WTC11 (cell line): ENCODE measurements at regions not wholly inside any gene's neighbourhood (a gene's known extent, or its start where the extent isn't known, plus 50 kb on each side); places are given as distances from the start of the nearest gene placed in this dataset.

ENCODE experiments used
- ATAC-seq: fragments of 200-7000 bp; cut with Tn5 transposase; 2 replicates; pipeline ENCODE4 v1.10.0; 2021; ENCODE audit warnings: mild to moderate bottlenecking, moderate library complexity
- CTCF ChIA-PET: fragments of 300-600 bp; sonication (Branson Sonifier 250); formaldehyde crosslinking; loops from one replicate; lab custom pipeline; 2021; ENCODE audit warnings: antibody characterized with exemption; lab: Charles Lee
- POLR2A ChIA-PET: fragments of 350-600 bp; sonication (Branson Sonifier 250); formaldehyde crosslinking; loops from one replicate; lab custom pipeline; 2021; ENCODE audit warnings: antibody characterized with exemption; lab: Charles Lee
- DNase-seq: peaks from one replicate; pipeline ENCODE4 v3.0.0; 2021; ENCODE audit warnings: low spot score
- H3K27ac Mint-ChIP-seq: 2 replicates; pipeline ENCODE4 v1.8.0; 2021; ENCODE audit warnings: mixed read lengths
- H3K27me3 Mint-ChIP-seq: 2 replicates; pipeline ENCODE4 v1.8.0; 2021; ENCODE audit warnings: low read depth, mild to moderate bottlenecking, moderate library complexity, mixed read lengths
- H3K36me3 Mint-ChIP-seq: 2 replicates; pipeline ENCODE4 v1.8.0; 2021; ENCODE audit warnings: mixed read lengths
- H3K4me1 Mint-ChIP-seq: 2 replicates; pipeline ENCODE4 v1.8.0; 2022; ENCODE audit warnings: mixed read lengths
- H3K4me3 Mint-ChIP-seq: 2 replicates; pipeline ENCODE4 v1.8.0; 2021; ENCODE audit warnings: mild to moderate bottlenecking, moderate library complexity, mixed read lengths
- H3K9me3 Mint-ChIP-seq: 2 replicates; pipeline ENCODE4 v1.8.0; 2021; ENCODE audit warnings: mixed read lengths
- AFF4 ChIP-seq: sonication (generic); formaldehyde crosslinking; IDR thresholded peaks from 2 replicates; pipeline ENCODE4 v1.8.1; 2023; ENCODE audit warnings: mild to moderate bottlenecking, missing genetic modification reagents, borderline replicate concordance
- AR ChIP-seq: fragments of 250-450 bp; sonication (Bioruptor Pico); IDR thresholded peaks from 2 replicates; pipeline ENCODE4 v1.9.0; 2021; ENCODE audit warnings: mild to moderate bottlenecking
- ATF3 ChIP-seq: sonication (generic); formaldehyde crosslinking; conservative IDR thresholded peaks from 2 replicates; pipeline ENCODE4 v1.8.1; 2022; ENCODE audit warnings: mild to moderate bottlenecking, missing genetic modification reagents
- ATF6 ChIP-seq: sonication (generic); formaldehyde crosslinking; IDR thresholded peaks from 2 replicates; pipeline ENCODE4 v1.8.1; 2023; ENCODE audit warnings: mild to moderate bottlenecking, missing genetic modification reagents
- FOXJ3 ChIP-seq: sonication (generic); formaldehyde crosslinking; IDR thresholded peaks from 2 replicates; pipeline ENCODE4 v1.9.0; 2021; ENCODE audit warnings: missing genetic modification reagents, mild to moderate bottlenecking, borderline replicate concordance
- GRHL2 ChIP-seq: fragments of 250-450 bp; sonication (Bioruptor Pico); IDR thresholded peaks from 2 replicates; pipeline ENCODE4 v1.8.0; 2022; ENCODE audit warnings: mild to moderate bottlenecking, moderate library complexity; ENCODE audit not compliant: insufficient replicate concordance, severe bottlenecking
- JAZF1 ChIP-seq: fragments of 250-450 bp; sonication (Bioruptor Pico); IDR thresholded peaks from 2 replicates; pipeline ENCODE4 v1.9.0; 2021; ENCODE audit warnings: moderate library complexity, mild to moderate bottlenecking, inconsistent platforms
- NFATC4 ChIP-seq: fragments of 250-450 bp; sonication (Bioruptor Pico); IDR thresholded peaks from 2 replicates; pipeline ENCODE4 v1.9.0; 2021; ENCODE audit warnings: mild to moderate bottlenecking
- NFE2L1 ChIP-seq: sonication (generic); formaldehyde crosslinking; IDR thresholded peaks from 2 replicates; pipeline ENCODE4 v1.8.1; 2023; ENCODE audit warnings: missing genetic modification reagents
- PREB ChIP-seq: sonication (generic); formaldehyde crosslinking; IDR thresholded peaks from 2 replicates; pipeline ENCODE4 v1.8.1; 2022; ENCODE audit warnings: mild to moderate bottlenecking, missing genetic modification reagents, moderate library complexity, borderline replicate concordance
- SP1 ChIP-seq: sonication (generic); formaldehyde crosslinking; conservative IDR thresholded peaks from 2 replicates; pipeline ENCODE4 v1.8.1; 2022; ENCODE audit warnings: missing genetic modification reagents
- TEAD1 ChIP-seq: sonication (generic); formaldehyde crosslinking; IDR thresholded peaks from 2 replicates; pipeline ENCODE4 v1.8.0; 2022; ENCODE audit warnings: mild to moderate bottlenecking, missing genetic modification reagents
- USF1 ChIP-seq: sonication (generic); formaldehyde crosslinking; IDR thresholded peaks from 2 replicates; pipeline ENCODE4 v1.8.0; 2022; ENCODE audit warnings: mild to moderate bottlenecking, missing genetic modification reagents
- ZNF121 ChIP-seq: sonication (generic); formaldehyde crosslinking; IDR thresholded peaks from 2 replicates; pipeline ENCODE4 v1.8.0; 2023; ENCODE audit warnings: missing genetic modification reagents
- ZNF263 ChIP-seq: sonication (generic); formaldehyde crosslinking; IDR thresholded peaks from 2 replicates; pipeline ENCODE4 v1.8.1; 2022; ENCODE audit warnings: low read depth, mild to moderate bottlenecking, moderate library complexity, missing genetic modification reagents
- ZNF416 ChIP-seq: fragments of 250-450 bp; sonication (Bioruptor Pico); IDR thresholded peaks from 2 replicates; pipeline ENCODE4 v1.9.0; 2021; ENCODE audit warnings: mild to moderate bottlenecking, inconsistent platforms
- ZSCAN18 ChIP-seq: fragments of 250-450 bp; sonication (Bioruptor Pico); IDR thresholded peaks from 2 replicates; pipeline ENCODE4 v2.1.2; 2022; ENCODE audit warnings: mild to moderate bottlenecking, moderate library complexity

- no peak for DNase-seq
- H3K27ac Mint-ChIP-seq, result no peak overlapping the region
- TF ChIP-seq ZSCAN18 (CRISPR knock-in tag), result no peak
- TF ChIP-seq ZNF416 (CRISPR knock-in tag), result no peak
- TF ChIP-seq ZNF263 (CRISPR knock-in tag), result no peak
- no peak for TF ChIP-seq AR (CRISPR knock-in tag)
- no peak for TF ChIP-seq JAZF1
- no peak for TF ChIP-seq TEAD1 (CRISPR knock-in tag)
- TF ChIP-seq, all 79 proteins: peak for 0
- Mint-ChIP-seq H3K4me1 (no peaks in the 10 kb centered on the region), H3K27me3 (peaks cover 4% of the 10 kb centered on the region; the same call in 1 of the 2 replicates), H3K9me3 (peaks cover 27% of the 10 kb centered on the region), H3K36me3 (peaks cover 24% of the 10 kb centered on the region), H3K4me3 (no peak overlapping the region)
- ChIA-PET CTCF (interaction anchor here (0.6 kb wide), 1 partner anchor 144 kb away, joined by 4 read pairs; no protein-coding TSS in a partner anchor), POLR2A (no interaction called here)
- ATAC-seq, result no peak
Measured at GRCh38 chr16:54846766-54847165, 83.9 kb upstream of the IRX5 start.

- H3K9me3 Mint-ChIP-seq, result peaks cover 35% of the 10 kb centered on the region
- POLR2A ChIA-PET, result no interaction called here
- no peak for ATAC-seq
- TF ChIP-seq GRHL2 (CRISPR knock-in tag) (no peak), NFE2L1 (CRISPR knock-in tag) (no peak), AFF4 (CRISPR knock-in tag) (no peak), ATF6 (no peak), NFATC4 (no peak), SP1 (CRISPR knock-in tag) (no peak)
- H3K27me3 Mint-ChIP-seq, result peaks cover 4% of the 10 kb centered on the region; the same call in 1 of the 2 replicates
- no peak overlapping the region for H3K27ac Mint-ChIP-seq
- H3K4me3 Mint-ChIP-seq, result no peak overlapping the region
- DNase-seq, result no peak
- H3K36me3 Mint-ChIP-seq, result peaks cover 29% of the 10 kb centered on the region
- CTCF ChIA-PET, result no interaction called here
- no peaks in the 10 kb centered on the region for H3K4me1 Mint-ChIP-seq
Measured at GRCh38 chr16:54843424-54843750, 87.3 kb upstream of the IRX5 start.

- Mint-ChIP-seq H3K27me3 (peaks cover 4% of the 10 kb centered on the region; the same call in 1 of the 2 replicates), H3K4me1 (no peaks in the 10 kb centered on the region), H3K27ac (no peak overlapping the region), H3K4me3 (no peak overlapping the region), H3K9me3 (peaks cover 35% of the 10 kb centered on the region), H3K36me3 (peaks cover 29% of the 10 kb centered on the region)
- ChIA-PET CTCF (no interaction called here), POLR2A (no interaction called here)
- no peak for DNase-seq
- no peak for ATAC-seq
- no peak for TF ChIP-seq ZNF121 (CRISPR knock-in tag)
- no peak for TF ChIP-seq FOXJ3
- no peak for TF ChIP-seq ATF3 (CRISPR knock-in tag)
- no peak for TF ChIP-seq USF1 (CRISPR knock-in tag)
- TF ChIP-seq PREB (CRISPR knock-in tag), result no peak
Measured at GRCh38 chr16:54842743-54843423, 87.8 kb upstream of the IRX5 start.
